H9 (cell line): ENCODE measurements at regions not wholly inside any gene's neighbourhood (a gene's known extent, or its start where the extent isn't known, plus 50 kb on each side); places are given as distances from the start of the nearest gene placed in this dataset.

Experiments
- DNase-seq: peaks from one replicate; pipeline ENCODE4 v3.0.0-alpha.2; 2017
- H2AFZ ChIP-seq: one replicate; pipeline ENCODE4 v1.6.1; 2013; ENCODE audit warnings: mild to moderate bottlenecking, low read length, control low read depth, moderate library complexity
- H2AK5ac ChIP-seq: 2 replicates; pipeline ENCODE4 v1.6.1; 2013; ENCODE audit warnings: low read length, control low read depth, mixed read lengths; ENCODE audit not compliant: insufficient read length
- H2BK120ac ChIP-seq: one replicate; pipeline ENCODE4 v1.6.1; 2013; ENCODE audit warnings: low read depth, mild to moderate bottlenecking, low read length, control low read depth, inconsistent platforms; ENCODE audit not compliant: poor library complexity, severe bottlenecking
- H2BK12ac ChIP-seq: 2 replicates; pipeline ENCODE4 v1.6.1; 2013; ENCODE audit warnings: low read length, control low read depth, mixed read lengths, low read depth; ENCODE audit not compliant: insufficient read length
- H2BK15ac ChIP-seq: 2 replicates; pipeline ENCODE4 v1.6.1; 2013; ENCODE audit warnings: low read depth, low read length, control low read depth
- H2BK20ac ChIP-seq: one replicate; pipeline ENCODE4 v1.6.1; 2013; ENCODE audit warnings: low read depth, mild to moderate bottlenecking, low read length, control low read depth, inconsistent platforms; ENCODE audit not compliant: poor library complexity, severe bottlenecking
- H2BK5ac ChIP-seq: 2 replicates; pipeline ENCODE4 v1.6.1; 2013; ENCODE audit warnings: low read length, control low read depth, mixed read lengths; ENCODE audit not compliant: insufficient read length
- H3K14ac ChIP-seq: 2 replicates; pipeline ENCODE4 v1.6.1; 2013; ENCODE audit warnings: low read length, control low read depth; ENCODE audit not compliant: insufficient read depth
- H3K18ac ChIP-seq: 2 replicates; pipeline ENCODE4 v1.6.1; 2013; ENCODE audit warnings: low read depth, mild to moderate bottlenecking, mixed read lengths, low read length, control low read depth; ENCODE audit not compliant: insufficient read length
- H3K23ac ChIP-seq: 2 replicates; pipeline ENCODE4 v1.6.1; 2013; ENCODE audit warnings: low read length, control low read depth, mixed read lengths, low read depth; ENCODE audit not compliant: insufficient read length
- H3K23me2 ChIP-seq: 2 replicates; pipeline ENCODE4 v1.6.1; 2013; ENCODE audit warnings: low read depth, mild to moderate bottlenecking, mixed read lengths, low read length, control low read depth; ENCODE audit not compliant: insufficient read length, poor library complexity, severe bottlenecking
- H3K27ac ChIP-seq: 2 replicates; pipeline ENCODE4 v1.5.1; 2013; ENCODE audit warnings: low read length, control low read depth, mixed read lengths, low read depth; ENCODE audit not compliant: insufficient read length
- H3K27me3 ChIP-seq: 2 replicates; pipeline ENCODE4 v1.6.1; 2013; ENCODE audit warnings: low read length, control low read depth, inconsistent platforms; ENCODE audit not compliant: insufficient read depth
- H3K4ac ChIP-seq: 2 replicates; pipeline ENCODE4 v1.6.1; 2013; ENCODE audit warnings: low read depth, mild to moderate bottlenecking, control low read depth, inconsistent platforms, low read length, moderate library complexity
- H3K4me1 ChIP-seq: 2 replicates; pipeline ENCODE4 v1.6.1; 2013; ENCODE audit warnings: low read length, control low read depth, inconsistent platforms; ENCODE audit not compliant: insufficient read depth
- H3K4me2 ChIP-seq: 2 replicates; pipeline ENCODE4 v1.6.1; 2013; ENCODE audit warnings: low read length, control low read depth, mixed read lengths; ENCODE audit not compliant: insufficient read length, insufficient read depth
- H3K56ac ChIP-seq: 2 replicates; pipeline ENCODE4 v1.6.1; 2013; ENCODE audit warnings: low read depth, mild to moderate bottlenecking, mixed read lengths, low read length, control low read depth; ENCODE audit not compliant: insufficient read length
- H3K79me1 ChIP-seq: 2 replicates; pipeline ENCODE4 v1.6.1; 2013; ENCODE audit warnings: low read depth, mild to moderate bottlenecking, moderate library complexity, low read length, control low read depth, inconsistent platforms; ENCODE audit not compliant: insufficient read depth, poor library complexity, severe bottlenecking
- H3K79me2 ChIP-seq: 2 replicates; pipeline ENCODE4 v1.6.1; 2013; ENCODE audit warnings: low read length, control low read depth, inconsistent platforms; ENCODE audit not compliant: insufficient read depth
- H3K9ac ChIP-seq: 2 replicates; pipeline ENCODE4 v1.6.1; 2013; ENCODE audit warnings: low read length, control low read depth, mixed read lengths; ENCODE audit not compliant: insufficient read length; ENCODE audit errors: extremely low read depth
- H3K9me3 ChIP-seq: one replicate; pipeline ENCODE4 v1.6.1; 2013; ENCODE audit warnings: low read depth, low read length, inconsistent platforms; ENCODE audit not compliant: control insufficient read depth
- H3T11ph ChIP-seq: one replicate; pipeline ENCODE4 v1.6.1; 2013; ENCODE audit warnings: mild to moderate bottlenecking, low read length, control low read depth, inconsistent platforms
- H4K20me1 ChIP-seq: one replicate; pipeline ENCODE4 v1.6.1; 2013; ENCODE audit not compliant: control insufficient read depth, insufficient read length, insufficient read depth
- H4K5ac ChIP-seq: 2 replicates; pipeline ENCODE4 v1.6.1; 2013; ENCODE audit warnings: low read depth, mild to moderate bottlenecking, mixed read lengths, low read length, control low read depth; ENCODE audit not compliant: insufficient read length
- H4K8ac ChIP-seq: replicated peaks from 2 replicates; pipeline ENCODE4 v1.6.1; 2013; ENCODE audit warnings: low read length, control low read depth, mixed read lengths, low read depth; ENCODE audit not compliant: insufficient read length
- H4K91ac ChIP-seq: 2 replicates; pipeline ENCODE4 v1.6.1; 2013; ENCODE audit warnings: low read depth, mild to moderate bottlenecking, moderate library complexity, mixed read lengths, low read length, control low read depth; ENCODE audit not compliant: insufficient read length
- H3K27ac Mint-ChIP-seq, 3 experiments: 2 replicates in 2 of 3; 3 replicates in 1 of 3; pipeline ENCODE4 v1.8.0; 2020 to 2021; ENCODE audit warnings: mixed read lengths in 3 of 3, mild to moderate bottlenecking in 1 of 3, moderate library complexity in 1 of 3
- H3K27me3 Mint-ChIP-seq: 2 replicates; pipeline ENCODE4 v1.8.0; 2021; ENCODE audit warnings: low read depth, mild to moderate bottlenecking, moderate library complexity, mixed read lengths
- H3K36me3 Mint-ChIP-seq, 3 experiments: 2 replicates in 2 of 3; 3 replicates in 1 of 3; pipeline ENCODE4 v1.8.0; 2020 to 2021; ENCODE audit warnings: low read depth in 3 of 3, mixed read lengths in 3 of 3; ENCODE audit not compliant: insufficient read depth in 1 of 3
- H3K4me1 Mint-ChIP-seq, 2 experiments: 2 replicates each; pipeline ENCODE4 v1.8.0; 2020; ENCODE audit warnings: mixed read lengths in 2 of 2
- H3K4me3 Mint-ChIP-seq, 2 experiments: 2 replicates in 1 of 2; 3 replicates in 1 of 2; pipeline ENCODE4 v1.8.0; 2020 to 2021; ENCODE audit warnings: mild to moderate bottlenecking in 2 of 2, mixed read lengths in 2 of 2, moderate library complexity in 1 of 2
- H3K9me3 Mint-ChIP-seq, 2 experiments: 2 replicates in 1 of 2; 3 replicates in 1 of 2; pipeline ENCODE4 v1.8.0; 2020; ENCODE audit warnings: mild to moderate bottlenecking in 2 of 2, mixed read lengths in 2 of 2, moderate library complexity in 1 of 2
- CTCF ChIP-seq: fragments of 200-600 bp; sonication (generic); conservative IDR thresholded peaks from 3 replicates; pipeline ENCODE4 v1.8.0; 2021; ENCODE audit warnings: antibody characterized with exemption, mild to moderate bottlenecking
- WGBS: extraction: QIAGEN DNeasy Blood & Tissue Kit; methylation state at CpG from one replicate; pipeline ENCODE4 v1.1.7; 2013; ENCODE audit warnings: missing lambda C conversion rate, low lambda C conversion rate, mixed read lengths; ENCODE audit not compliant: insufficient read length; ENCODE audit errors: extremely low coverage; 5-methylcytosine and 5-hydroxymethylcytosine counted together

GRCh38 chr12:46702581-46703344, 123.0 kb downstream of the SLC38A4 start:
- no peak overlapping the region for H2AFZ ChIP-seq
- no peaks in the 10 kb centered on the region for H3K27me3 Mint-ChIP-seq
- no CpG with 5 or more reads among the region's 9 CpGs for WGBS

More at GRCh38 chr12:46702581-46703344, 123.0 kb downstream of the SLC38A4 start:
- Histone ChIP-seq H3K4ac (no peak overlapping the region), H2BK5ac (no peak overlapping the region), H2BK12ac (no peak overlapping the region), H2AK5ac (no peak overlapping the region), H3K23ac (no peak overlapping the region), H4K8ac (no peak overlapping the region), H4K20me1 (no peaks in the 10 kb centered on the region), H4K91ac (no peak overlapping the region), H3K9ac (no peak overlapping the region), H3K79me2 (no peaks in the 10 kb centered on the region), H3K79me1 (no peaks in the 10 kb centered on the region), H3K27ac (no peak overlapping the region), H3K56ac (no peak overlapping the region), H3K23me2 (no peaks in the 10 kb centered on the region), H4K5ac (no peak overlapping the region), H3K18ac (no peak overlapping the region), H2BK20ac (no peak overlapping the region), H3K4me2 (no peak overlapping the region), H3K14ac (no peak overlapping the region), H3K9me3 (no peaks in the 10 kb centered on the region), H2BK120ac (no peak overlapping the region), H3T11ph (no peak overlapping the region), H3K27me3 (no peaks in the 10 kb centered on the region), H2BK15ac (no peak overlapping the region), H3K4me1 (no peaks in the 10 kb centered on the region)
- no peaks in the 10 kb centered on the region; a peak in 1 of 4 replicates for H3K4me1 Mint-ChIP-seq
- peaks cover 0 to 6% of the 10 kb centered on the region in 2 experiments; a peak in 2 of 5 replicates for H3K9me3 Mint-ChIP-seq
- DNase-seq = no peak
- peaks cover 0 to 3% (median 0%) of the 10 kb centered on the region in 3 experiments; a peak in 3 of 7 replicates for H3K36me3 Mint-ChIP-seq
- H3K27ac Mint-ChIP-seq = no peak overlapping the region
- H3K4me3 Mint-ChIP-seq = no peak overlapping the region
- TF ChIP-seq CTCF = no peak
